ENCODE measurements at regions not wholly inside any gene's neighbourhood (a gene's known extent, or its start where the extent isn't known, plus 50 kb on each side); places are given as distances from the start of the nearest gene placed in this dataset.

DNA sequence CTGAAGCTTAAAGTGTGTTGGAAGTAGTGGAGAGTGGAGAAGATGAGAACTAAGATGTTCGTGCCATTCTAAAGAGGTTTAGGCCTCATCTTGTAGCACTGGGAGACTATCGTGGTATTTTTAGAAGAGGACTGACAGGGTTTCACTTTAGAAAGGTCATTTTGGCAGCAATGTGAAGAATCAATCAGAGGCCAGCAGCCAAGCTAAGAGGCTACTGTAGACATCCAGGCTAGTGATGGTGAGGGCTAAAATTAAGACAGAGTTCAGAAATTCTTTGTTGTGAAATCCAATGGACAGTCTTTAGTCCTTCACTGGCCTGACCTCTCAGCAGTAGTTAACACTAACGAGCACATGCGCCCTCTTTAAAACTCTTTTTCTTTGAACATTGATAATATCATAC, 288.2 kb downstream of the TBL1XR1 start:
- TF ChIP-seq, protein P1, sequence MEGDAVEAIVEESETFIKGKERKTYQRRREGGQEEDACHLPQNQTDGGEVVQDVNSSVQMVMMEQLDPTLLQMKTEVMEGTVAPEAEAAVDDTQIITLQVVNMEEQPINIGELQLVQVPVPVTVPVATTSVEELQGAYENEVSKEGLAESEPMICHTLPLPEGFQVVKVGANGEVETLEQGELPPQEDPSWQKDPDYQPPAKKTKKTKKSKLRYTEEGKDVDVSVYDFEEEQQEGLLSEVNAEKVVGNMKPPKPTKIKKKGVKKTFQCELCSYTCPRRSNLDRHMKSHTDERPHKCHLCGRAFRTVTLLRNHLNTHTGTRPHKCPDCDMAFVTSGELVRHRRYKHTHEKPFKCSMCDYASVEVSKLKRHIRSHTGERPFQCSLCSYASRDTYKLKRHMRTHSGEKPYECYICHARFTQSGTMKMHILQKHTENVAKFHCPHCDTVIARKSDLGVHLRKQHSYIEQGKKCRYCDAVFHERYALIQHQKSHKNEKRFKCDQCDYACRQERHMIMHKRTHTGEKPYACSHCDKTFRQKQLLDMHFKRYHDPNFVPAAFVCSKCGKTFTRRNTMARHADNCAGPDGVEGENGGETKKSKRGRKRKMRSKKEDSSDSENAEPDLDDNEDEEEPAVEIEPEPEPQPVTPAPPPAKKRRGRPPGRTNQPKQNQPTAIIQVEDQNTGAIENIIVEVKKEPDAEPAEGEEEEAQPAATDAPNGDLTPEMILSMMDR (IDR thresholded peaks at IDR 0.05 in 2 of 3, conservative IDR thresholded peaks at IDR 0.05 in 1 of 3; ENCODE audit: insufficient read depth in 2 of 3, low read depth in 1 of 3, low read length in 3 of 3), result no peak
- TF ChIP-seq MTA2 (IDR thresholded peaks at IDR 0.05; ENCODE audit: low read depth) (no peak), KDM4B (IDR thresholded peaks at IDR 0.05; ENCODE audit: borderline replicate concordance in 2 of 2, low read depth in 1 of 2) (no peak), ZNF384 (IDR thresholded peaks at IDR 0.05; ENCODE audit: low read depth, low read length) (no peak), ZBTB40 (IDR thresholded peaks at IDR 0.05) (no peak), ZBTB40 (CRISPR knock-in tag; IDR thresholded peaks at IDR 0.05) (no peak), CAMTA2 (CRISPR knock-in tag; conservative IDR thresholded peaks at IDR 0.05) (no peak)

Data from K562 (cell line).